ENCODE measurements at regions not wholly inside any gene's neighbourhood (a gene's known extent, or its start where the extent isn't known, plus 50 kb on each side); places are given as distances from the start of the nearest gene placed in this dataset.
"Not testable (repeated sequence)": the region's sequence is repeated elsewhere in the genome, so short reads cannot be mapped to it uniquely, and the experiment has no call there.

DNA sequence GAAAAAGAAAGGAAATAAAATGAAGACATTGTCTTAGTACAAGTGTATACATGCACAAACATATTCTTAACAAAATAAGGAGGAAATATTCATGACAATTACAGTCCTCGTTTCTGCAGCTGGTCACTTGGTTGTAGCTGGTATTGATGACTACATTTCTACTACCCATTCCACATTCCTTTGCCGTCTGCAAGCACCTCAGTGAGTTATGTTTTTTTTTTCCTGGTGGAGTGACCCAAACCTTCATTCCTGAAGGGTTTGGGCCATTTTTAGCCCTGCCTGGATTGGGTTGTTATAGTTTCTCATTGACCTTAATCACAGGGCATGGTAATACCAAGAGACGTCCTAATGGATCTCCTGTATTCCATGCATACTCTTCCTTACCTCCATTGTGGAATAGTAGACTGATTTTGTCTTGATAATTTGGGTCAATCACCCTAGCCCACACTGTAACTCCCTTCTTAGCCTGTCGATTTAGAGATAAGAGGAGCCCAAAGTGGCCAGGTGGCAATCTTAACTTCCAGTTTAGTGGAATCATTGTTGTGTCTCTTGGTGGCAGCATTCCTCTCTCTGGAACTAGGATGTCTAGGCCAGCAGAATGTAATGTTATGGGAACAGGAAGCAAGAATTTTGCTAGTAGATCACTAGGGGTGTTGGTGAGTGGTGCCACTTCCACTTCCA, 86.4 kb upstream of the LCORL start:
- not testable (repeated sequence) for H3K9me3 Mint-ChIP-seq; DNase-seq; H3K4me1 Mint-ChIP-seq (ENCODE audit: low read depth); H3K4me3 Mint-ChIP-seq; H3K27ac Mint-ChIP-seq; ATAC-seq (replicated peaks in 1 of 2); H3K36me3 Mint-ChIP-seq (ENCODE audit: insufficient read depth in 2 of 2); H3K27me3 Mint-ChIP-seq (ENCODE audit: low read depth)

DNA sequence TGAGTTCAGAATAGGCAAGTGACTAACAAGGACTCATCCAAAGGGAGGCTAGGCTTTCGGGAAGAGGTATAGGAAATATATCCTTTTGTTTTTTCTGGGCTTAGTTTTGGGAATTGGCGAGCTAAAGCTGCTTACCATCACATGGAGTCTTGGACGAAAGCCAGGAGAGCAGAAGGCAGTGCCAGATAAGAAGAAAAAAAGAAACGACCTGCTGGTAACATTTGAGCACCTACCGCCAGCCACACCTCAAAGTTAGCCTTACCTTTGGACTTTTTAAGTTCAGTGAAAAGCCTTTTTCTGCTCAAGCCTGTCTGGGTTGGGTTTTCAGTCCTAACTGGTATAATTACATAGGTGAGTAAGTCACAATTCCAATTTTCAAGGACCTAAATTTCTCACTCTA, 85.1 kb upstream of the LCORL start:
- H3K4me1 Mint-ChIP-seq (ENCODE audit: low read depth): no peaks in the 10 kb centered on the region
- no peak for DNase-seq
- H3K9me3 Mint-ChIP-seq: no peaks in the 10 kb centered on the region
- no peak overlapping the region for H3K27ac Mint-ChIP-seq
- no peak overlapping the region for H3K4me3 Mint-ChIP-seq
- no peaks in the 10 kb centered on the region for H3K27me3 Mint-ChIP-seq (ENCODE audit: low read depth)
- ATAC-seq (replicated peaks in 1 of 2): no peak
- no peaks in the 10 kb centered on the region for H3K36me3 Mint-ChIP-seq (ENCODE audit: insufficient read depth in 2 of 2)

DNA sequence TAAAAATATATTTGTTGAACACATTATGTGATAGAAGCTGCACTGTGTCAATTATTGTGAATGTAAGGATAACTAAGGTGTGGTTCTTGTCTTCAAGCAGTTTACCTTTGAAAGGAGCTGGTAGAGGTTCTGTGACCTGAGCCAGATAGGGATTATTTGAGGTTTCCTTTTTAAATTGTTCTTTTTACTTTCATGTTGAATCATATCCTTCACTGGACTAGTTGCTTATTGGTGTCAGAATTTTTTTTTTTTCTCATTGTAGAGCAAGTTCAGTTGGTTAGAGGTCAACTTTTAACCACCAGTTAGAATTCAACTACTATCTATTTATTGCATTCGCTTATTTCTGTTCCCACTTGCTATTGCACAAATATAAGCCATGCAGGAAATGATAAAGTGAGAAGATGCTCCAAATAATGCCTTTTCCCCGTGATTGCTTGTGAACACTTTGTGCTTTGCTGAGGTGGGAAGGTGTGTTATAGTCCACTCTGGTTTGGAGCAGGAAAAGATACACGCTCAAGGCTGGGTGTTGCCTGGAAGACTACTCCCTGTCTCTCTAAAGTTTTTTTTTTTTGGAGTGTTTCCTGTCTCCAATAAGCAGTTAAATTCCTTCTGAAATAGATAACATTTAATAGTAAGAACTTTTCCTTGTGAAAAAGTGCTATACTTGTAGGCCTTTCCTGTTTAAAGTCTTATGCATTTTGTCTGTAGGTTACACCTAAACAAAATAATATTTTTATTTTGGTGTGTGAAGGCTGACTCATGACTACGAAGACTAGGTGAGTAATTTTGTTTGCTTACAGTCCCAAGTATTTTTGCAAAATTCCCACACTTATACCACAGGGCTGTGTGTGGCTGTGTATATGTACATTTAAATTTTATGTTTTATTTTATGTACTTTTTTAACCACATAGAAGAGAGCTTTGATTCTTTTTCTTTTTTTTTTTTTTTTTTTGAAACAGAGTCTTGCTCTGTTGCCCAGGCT, 83.8 kb upstream of the LCORL start:
- H3K27ac Mint-ChIP-seq: no peak overlapping the region
- H3K27me3 Mint-ChIP-seq (ENCODE audit: low read depth): peaks cover 8% of the 10 kb centered on the region
- H3K9me3 Mint-ChIP-seq: no peaks in the 10 kb centered on the region
- DNase-seq: no peak
- no peaks in the 10 kb centered on the region for H3K36me3 Mint-ChIP-seq (ENCODE audit: insufficient read depth in 2 of 2)
- H3K4me3 Mint-ChIP-seq: no peak overlapping the region
- H3K4me1 Mint-ChIP-seq (ENCODE audit: low read depth): no peaks in the 10 kb centered on the region
- ATAC-seq (replicated peaks in 1 of 2): no peak

DNA sequence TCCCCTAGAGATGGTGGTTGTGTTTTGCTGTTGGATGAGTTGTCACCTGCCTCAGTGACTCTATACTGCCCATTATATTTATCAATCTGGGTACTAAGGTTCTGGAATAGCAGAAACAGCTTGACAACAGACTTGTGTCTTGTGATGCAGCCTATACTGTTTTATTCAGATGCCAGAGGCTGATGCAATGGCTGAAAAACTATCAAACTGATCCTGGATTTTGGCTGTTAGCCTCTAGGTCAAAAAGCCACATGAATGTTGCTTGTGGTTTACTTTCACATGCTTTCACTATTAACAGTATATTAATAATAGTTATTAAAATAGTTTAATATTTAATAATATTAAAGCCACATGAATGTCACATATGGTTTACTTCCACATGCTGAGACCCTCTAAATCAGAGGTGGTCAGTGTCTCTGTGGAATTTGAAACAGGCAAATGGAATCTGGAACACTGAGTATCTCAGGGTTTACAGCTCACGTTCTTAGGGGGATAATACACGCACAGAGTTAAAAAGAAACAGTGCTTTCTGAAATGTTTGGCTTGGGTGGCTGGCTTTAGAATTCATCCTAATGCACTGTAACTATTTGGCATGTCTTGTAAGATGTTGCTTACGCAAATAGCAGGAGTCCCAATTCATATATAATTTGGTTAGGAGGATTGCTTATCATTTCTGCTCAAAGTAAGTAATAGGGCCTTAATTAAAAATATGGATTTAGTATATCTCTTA, 82.5 kb upstream of the LCORL start:
- Mint-ChIP-seq H3K9me3 (no peaks in the 10 kb centered on the region), H3K4me3 (no peak overlapping the region), H3K36me3 (ENCODE audit: insufficient read depth in 2 of 2) (no peaks in the 10 kb centered on the region), H3K4me1 (ENCODE audit: low read depth) (no peaks in the 10 kb centered on the region), H3K27ac (no peak overlapping the region), H3K27me3 (ENCODE audit: low read depth) (peaks cover 10% of the 10 kb centered on the region)
- DNase-seq (no peak), ATAC-seq (replicated peaks in 1 of 2) (no peak)

DNA sequence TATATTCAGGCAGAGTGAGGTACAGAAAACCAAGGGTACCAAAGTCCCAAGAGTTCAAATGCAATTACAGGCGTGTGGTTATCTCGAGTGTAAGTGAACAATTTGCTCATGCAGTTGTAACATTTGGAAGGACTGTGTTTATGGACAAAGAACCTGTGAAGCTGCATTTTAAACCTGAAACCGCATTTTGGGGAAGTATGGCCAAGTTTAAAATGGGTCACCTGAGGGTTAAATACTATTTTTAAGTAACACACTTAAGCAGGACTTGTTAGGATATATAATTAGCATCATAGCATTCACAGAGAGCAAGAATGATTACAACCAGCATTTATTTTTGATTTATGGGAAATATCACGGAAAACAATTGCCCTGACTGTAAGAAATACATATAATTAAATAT, 79.1 kb upstream of the LCORL start:
- DNase-seq (no peak), ATAC-seq (replicated peaks in 1 of 2) (no peak)
- Mint-ChIP-seq H3K36me3 (ENCODE audit: insufficient read depth in 2 of 2) (no peaks in the 10 kb centered on the region), H3K27me3 (ENCODE audit: low read depth) (peaks cover 18% of the 10 kb centered on the region), H3K4me3 (no peak overlapping the region), H3K9me3 (peaks cover 0 to 4% of the 10 kb centered on the region in 2 donors), H3K4me1 (ENCODE audit: low read depth) (no peaks in the 10 kb centered on the region), H3K27ac (no peak overlapping the region)

DNA sequence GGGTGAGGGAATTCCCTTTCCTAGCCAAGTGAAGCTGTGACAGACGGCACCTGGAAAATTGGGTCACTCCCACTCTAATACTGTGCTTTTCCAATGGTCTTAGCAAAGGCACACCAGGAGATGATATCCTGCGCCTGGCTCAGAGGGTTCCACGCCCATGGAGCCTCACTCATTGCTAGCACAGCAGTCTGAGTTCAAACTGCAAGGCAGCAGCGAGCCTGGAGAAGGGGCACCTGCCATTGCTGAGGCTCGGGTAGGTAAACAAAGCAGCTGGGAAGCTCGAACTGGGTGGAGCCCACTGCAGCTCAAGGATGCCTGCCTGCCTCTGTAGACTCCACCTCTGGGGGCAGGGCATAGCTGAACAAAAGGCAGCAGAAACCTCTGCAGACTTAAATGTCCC, 68.9 kb upstream of the LCORL start:
- H3K4me1 Mint-ChIP-seq (ENCODE audit: low read depth); H3K36me3 Mint-ChIP-seq (ENCODE audit: insufficient read depth in 2 of 2); H3K4me3 Mint-ChIP-seq; DNase-seq; H3K27ac Mint-ChIP-seq; ATAC-seq (replicated peaks in 1 of 2); H3K9me3 Mint-ChIP-seq: not testable (repeated sequence)
- peaks cover 29% of the 10 kb centered on the region for H3K27me3 Mint-ChIP-seq (ENCODE audit: low read depth)

DNA sequence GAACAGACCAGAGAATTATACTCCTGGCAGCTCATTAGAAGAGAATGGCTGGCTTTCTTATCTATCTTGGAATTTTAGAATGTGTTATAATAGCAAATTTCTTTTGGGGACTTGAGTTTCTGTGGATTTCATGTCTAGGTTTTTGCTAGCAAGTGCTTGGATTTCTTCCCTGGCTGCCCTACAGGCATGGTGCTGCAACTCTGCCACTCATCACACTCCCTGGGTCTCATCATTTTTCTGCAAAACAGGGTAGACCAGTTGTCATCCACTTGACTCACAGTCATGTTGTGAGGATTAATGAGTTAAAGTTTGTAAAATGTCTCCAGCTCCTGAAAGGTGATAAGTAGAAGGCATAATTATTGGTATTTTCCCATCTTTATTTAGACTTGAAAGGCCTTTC, 60.7 kb upstream of the LCORL start:
- no peak overlapping the region for H3K4me3 Mint-ChIP-seq

DNA sequence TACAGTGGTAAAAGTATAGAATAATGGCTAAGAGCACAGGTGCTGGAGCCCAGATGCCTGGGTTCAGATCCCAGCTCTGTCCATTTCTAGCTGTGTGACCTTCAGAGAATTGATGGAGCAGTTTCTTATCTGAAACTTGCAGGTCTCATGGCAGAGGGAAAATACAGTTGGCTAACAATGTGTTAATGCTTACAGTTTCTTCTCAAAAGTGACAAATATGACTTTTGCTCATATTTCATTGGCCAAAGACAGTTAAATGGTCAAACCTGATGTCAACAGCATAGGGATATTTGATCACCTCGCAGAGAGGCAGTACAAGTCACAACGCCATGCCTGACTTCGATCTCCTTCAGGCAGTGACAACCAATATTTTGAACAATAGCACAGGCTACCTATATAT, 60.2 kb upstream of the LCORL start:
- Mint-ChIP-seq H3K4me1 (ENCODE audit: low read depth) (no peaks in the 10 kb centered on the region), H3K36me3 (ENCODE audit: insufficient read depth in 2 of 2) (no peaks in the 10 kb centered on the region)

More for the DNA sequence above, 60.7 kb upstream of the LCORL start:
- DNase-seq: no peak
- H3K4me1 Mint-ChIP-seq (ENCODE audit: low read depth): no peaks in the 10 kb centered on the region
- H3K27me3 Mint-ChIP-seq (ENCODE audit: low read depth): peaks cover 40% of the 10 kb centered on the region
- no peak for ATAC-seq (replicated peaks in 1 of 2)
- peaks cover 1 to 3% of the 10 kb centered on the region in 2 donors for H3K9me3 Mint-ChIP-seq
- no peaks in the 10 kb centered on the region for H3K36me3 Mint-ChIP-seq (ENCODE audit: insufficient read depth in 2 of 2)
- no peak overlapping the region for H3K27ac Mint-ChIP-seq

DNA sequence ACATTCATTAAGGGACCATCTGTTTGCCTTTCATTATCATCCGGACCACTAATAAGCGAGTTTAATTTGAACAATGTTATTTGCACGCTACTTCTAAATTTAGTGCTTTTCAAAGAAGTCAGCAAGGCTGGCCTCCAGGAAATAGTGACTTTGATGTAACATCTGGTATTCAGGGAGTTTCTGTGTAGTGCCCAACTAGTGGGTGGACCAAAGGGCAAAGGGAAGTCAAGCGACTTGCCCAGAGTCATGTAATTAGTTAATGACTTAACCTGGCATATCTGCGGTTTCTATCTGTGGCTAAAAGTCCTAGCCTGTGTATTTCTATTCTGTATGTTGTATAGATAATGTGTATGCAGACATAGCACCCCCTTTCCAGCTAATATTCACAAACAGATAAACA, 56.3 kb upstream of the LCORL start:
- Mint-ChIP-seq H3K36me3 (ENCODE audit: insufficient read depth in 2 of 2) (peaks cover 0 to 3% of the 10 kb centered on the region in 2 donors), H3K27me3 (ENCODE audit: low read depth) (peaks cover 8% of the 10 kb centered on the region), H3K9me3 (peaks cover 3 to 6% of the 10 kb centered on the region in 2 donors), H3K4me3 (no peak overlapping the region), H3K4me1 (ENCODE audit: low read depth) (peaks cover 4% of the 10 kb centered on the region), H3K27ac (no peak overlapping the region)
- DNase-seq: no peak
- no peak for ATAC-seq (replicated peaks in 1 of 2)

More for the DNA sequence above, 60.2 kb upstream of the LCORL start:
- Mint-ChIP-seq H3K27me3 (ENCODE audit: low read depth) (peaks cover 35% of the 10 kb centered on the region), H3K4me3 (no peak overlapping the region), H3K9me3 (peaks cover 1 to 3% of the 10 kb centered on the region in 2 donors), H3K27ac (no peak overlapping the region)
- no peak for ATAC-seq (replicated peaks in 1 of 2)
- DNase-seq: no peak

DNA sequence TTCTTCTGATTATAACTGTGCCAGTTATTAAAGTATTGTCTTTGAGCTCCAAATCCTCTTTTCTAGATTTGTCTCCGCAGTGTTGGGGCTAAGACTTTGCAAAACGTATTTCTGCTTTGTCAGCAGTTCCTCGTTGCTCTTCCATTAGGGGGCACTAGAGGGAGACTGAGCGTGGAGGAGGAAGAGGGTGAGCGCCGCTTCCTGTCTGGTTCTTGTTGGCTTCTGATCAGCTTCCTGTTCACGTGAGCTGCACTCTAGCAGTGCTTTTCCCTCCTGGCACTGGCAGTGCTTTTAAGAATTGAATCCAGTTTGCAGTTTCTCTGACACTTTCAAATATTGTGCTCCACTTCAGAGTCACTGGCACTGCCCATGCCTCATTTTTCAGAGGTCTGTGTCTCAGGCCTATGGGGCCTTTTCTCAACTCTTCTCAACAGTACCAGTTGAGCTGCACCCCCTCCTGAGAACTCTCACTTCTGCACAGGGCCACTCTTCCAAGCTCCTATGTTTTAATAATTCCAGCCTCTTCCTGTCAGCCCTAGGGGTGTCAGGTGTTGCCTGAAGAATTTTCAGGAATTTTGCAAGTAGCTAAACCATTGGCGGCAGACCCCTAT, 54.4 kb upstream of the LCORL start:
- peaks cover 0 to 3% of the 10 kb centered on the region in 2 donors for H3K36me3 Mint-ChIP-seq (ENCODE audit: insufficient read depth in 2 of 2)
- H3K27ac Mint-ChIP-seq: no peak overlapping the region
- ATAC-seq (replicated peaks in 1 of 2): peak; percentile 24 to 58
- peaks cover 20% of the 10 kb centered on the region for H3K27me3 Mint-ChIP-seq (ENCODE audit: low read depth)
- DNase-seq: peak; percentile 16 to 19
- H3K4me1 Mint-ChIP-seq (ENCODE audit: low read depth): peaks cover 4% of the 10 kb centered on the region
- H3K4me3 Mint-ChIP-seq: no peak overlapping the region
- H3K9me3 Mint-ChIP-seq: peaks cover 3 to 8% of the 10 kb centered on the region in 2 donors

DNA sequence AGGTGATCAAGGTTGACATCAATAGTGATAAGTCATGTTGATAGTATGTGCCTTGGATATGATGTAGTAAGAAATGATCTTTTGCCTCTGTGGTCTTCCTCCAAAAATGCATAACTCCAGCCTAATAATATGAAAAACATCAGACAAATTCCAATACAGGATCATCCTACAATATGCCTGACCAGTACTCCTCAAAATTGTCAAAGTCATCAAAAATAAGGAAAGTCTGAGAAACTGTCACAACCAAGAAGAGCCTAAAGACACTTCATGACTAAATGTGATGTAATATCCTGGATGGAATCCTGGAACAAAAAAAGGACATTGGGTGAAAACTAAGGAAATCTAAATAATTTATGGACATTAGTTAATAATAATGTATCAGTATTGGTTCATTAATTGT, 50.3 kb upstream of the LCORL start:
- DNase-seq (no peak), ATAC-seq (replicated peaks in 1 of 2) (no peak)
- Mint-ChIP-seq H3K9me3 (peaks cover 0 to 6% of the 10 kb centered on the region in 2 donors), H3K36me3 (ENCODE audit: insufficient read depth in 2 of 2) (peaks cover 0 to 3% of the 10 kb centered on the region in 2 donors), H3K27ac (no peak overlapping the region), H3K27me3 (ENCODE audit: low read depth) (peaks cover 27% of the 10 kb centered on the region), H3K4me1 (ENCODE audit: low read depth) (peaks cover 4% of the 10 kb centered on the region), H3K4me3 (no peak overlapping the region)

All from activated T-cell treated with anti-CD3 and anti-CD28 coated beads, Interleukin-2, amount 50 U/mL, for 72 hours (primary cell).